ENCODE measurements at regions not wholly inside any gene's neighbourhood (a gene's known extent, or its start where the extent isn't known, plus 50 kb on each side); places are given as distances from the start of the nearest gene placed in this dataset.
A peak's percentile ranks its signal among the peaks of the same experiment; 100 is the strongest.
"Not testable (repeated sequence)": the region's sequence is repeated elsewhere in the genome, so short reads cannot be mapped to it uniquely, and the experiment has no call there.

DNA sequence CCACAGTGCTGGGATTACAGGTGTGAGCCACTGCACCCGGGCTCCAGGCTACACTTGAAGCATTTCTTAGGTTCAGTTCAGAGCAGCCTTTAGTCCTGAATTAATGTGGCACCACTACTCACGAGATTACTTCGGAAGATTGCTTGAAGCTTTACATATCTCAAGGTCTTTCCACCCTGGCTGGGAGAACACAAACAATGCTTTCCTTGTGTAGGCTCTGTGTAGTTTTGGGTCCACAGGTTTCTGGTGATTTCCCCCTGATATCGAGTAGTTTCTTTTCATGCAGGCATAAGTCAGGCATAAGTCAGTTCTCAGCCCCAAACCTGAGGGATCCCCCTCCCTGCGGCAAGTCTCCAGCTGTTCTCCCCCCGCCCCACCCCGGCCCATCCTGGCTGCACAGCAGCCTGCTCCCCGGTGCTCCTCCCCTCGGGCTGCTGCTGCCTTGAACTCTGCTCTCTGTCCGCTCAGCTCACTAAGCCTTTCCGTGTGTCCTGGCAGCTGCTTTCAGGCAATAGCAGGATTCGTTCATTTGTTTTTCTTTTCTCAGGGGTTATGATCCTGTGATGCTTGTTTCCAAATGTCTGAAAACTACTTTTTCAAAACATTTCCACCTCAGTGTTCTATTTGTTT is 417.7 kb downstream of the TMEM121 start:
- intact Hi-C loops (cut with DNase I), result loop anchor here (10.0 kb wide), 1 partner anchor 269 kb away; no protein-coding TSS in a partner anchor
- DNase-seq (ENCODE audit: missing footprints) (no peak), ATAC-seq (no peak)

DNA sequence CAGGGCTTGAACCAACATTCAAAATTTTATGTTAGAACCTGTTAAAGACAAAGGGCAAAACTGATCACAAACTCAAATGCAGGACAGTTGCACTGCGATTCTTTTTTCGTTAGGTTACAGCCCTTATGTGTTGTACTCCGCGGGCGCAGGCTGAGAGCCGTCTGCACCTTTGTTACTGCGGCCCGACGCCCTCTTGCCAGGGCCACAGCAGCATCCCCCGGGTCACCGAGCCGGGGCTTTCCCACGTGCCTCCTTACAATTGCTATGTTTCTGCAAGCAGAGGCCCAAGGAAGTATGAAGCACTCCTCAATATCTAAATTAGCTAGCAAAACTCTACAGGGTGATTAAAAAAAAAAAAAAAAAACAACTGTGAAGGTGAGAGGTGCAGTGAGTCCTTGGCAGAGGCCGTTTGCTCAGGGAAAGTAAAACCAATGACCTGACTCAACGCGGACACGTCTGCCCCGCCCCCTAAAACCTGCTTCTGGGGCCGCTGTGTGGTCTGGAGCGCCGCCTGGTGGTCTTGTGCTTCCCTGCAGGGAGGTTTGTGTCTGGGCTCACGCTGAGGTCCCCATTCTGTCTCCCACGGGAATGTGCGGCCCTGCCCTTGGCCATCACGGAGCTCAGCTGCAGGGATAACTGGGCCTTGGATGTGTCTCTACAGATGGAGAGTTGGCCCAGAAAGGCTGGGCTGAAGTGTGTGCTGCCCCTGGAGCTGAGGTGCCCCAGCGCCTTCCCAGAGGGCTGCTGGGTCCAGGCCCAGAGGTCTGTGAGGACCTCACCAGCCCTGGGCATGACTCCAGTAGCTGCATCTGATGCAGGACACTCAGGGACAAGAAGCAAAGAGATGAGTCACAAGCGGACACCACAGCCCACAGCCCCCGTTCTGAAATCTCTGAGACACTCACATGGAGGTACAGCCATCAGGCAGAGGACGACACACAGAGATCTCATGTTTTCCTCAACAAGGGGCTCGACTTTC is 418.5 kb downstream of the TMEM121 start:
- intact Hi-C loops (cut with DNase I), result loop anchor here (10.0 kb wide), 1 partner anchor 270 kb away; no protein-coding TSS in a partner anchor
- DNase-seq (ENCODE audit: missing footprints) (no peak), ATAC-seq (peak; percentile 54)

DNA sequence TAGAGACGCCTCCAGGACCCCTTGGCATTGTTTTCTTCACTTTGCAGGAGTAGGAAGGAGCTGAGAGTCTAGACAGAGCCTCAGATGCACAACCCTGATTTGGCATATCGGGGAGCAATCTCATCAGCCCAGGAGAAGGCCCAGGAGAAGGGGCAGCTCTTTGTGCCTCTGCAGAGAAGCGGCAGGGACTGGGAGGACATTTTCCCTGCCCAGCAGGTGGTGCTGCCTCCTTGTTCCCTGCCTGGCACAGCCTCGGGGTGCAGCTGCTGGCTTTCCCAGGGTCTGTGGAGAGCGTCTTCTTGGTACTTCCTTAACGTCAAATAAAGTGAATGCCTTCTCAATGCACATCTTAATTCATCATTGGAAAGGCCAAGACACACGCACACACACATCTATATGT is 419.5 kb downstream of the TMEM121 start:
- intact Hi-C loops (cut with DNase I), result loop anchor here (10.0 kb wide), 1 partner anchor 271 kb away; no protein-coding TSS in a partner anchor
- DNase-seq (ENCODE audit: missing footprints) (no peak), ATAC-seq (no peak)

DNA sequence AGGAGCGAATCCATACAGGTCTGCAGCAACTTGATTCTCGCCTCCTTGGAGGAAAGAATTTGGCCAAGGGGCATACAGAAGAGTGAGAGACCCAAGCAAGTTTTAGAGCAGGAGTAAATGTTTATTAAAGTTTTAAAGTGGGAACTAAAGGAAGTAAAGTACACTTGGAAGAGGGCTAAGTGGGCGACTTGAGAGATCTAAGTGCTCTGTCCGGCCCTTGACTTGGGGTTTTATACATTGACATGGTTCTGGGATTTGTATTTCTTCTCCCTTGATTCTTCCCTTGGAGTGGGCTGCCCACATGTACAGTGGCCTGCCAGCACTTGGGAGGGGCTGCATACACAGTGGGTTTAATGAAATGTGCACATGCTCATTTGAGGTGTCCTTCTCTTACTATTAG is 421.2 kb downstream of the TMEM121 start:
- intact Hi-C loops (cut with DNase I), result loop anchor here (10.0 kb wide), 1 partner anchor 273 kb away; no protein-coding TSS in a partner anchor
- no peak for DNase-seq (ENCODE audit: missing footprints)
- no peak for ATAC-seq

DNA sequence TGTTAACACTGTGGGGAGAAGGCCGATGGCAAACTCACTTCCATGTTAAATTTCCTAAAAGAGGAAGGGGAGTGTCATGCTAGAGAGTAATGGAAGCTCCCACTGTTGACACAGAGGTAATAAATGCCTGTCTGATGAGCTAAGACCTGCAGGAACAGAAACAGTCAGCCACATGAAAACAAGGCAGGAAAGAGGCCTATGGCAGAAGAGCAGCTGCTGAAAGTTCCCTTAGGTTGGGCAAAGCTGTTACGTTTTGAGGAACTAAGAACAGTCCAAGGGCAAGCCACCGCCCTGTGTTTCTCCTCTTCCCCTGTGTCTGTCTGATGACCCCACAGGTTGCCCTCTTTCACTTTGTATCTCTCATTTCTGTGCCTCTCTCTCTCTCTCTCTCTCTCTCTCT is 422.6 kb downstream of the TMEM121 start:
- peak; percentile 56 for ATAC-seq

DNA sequence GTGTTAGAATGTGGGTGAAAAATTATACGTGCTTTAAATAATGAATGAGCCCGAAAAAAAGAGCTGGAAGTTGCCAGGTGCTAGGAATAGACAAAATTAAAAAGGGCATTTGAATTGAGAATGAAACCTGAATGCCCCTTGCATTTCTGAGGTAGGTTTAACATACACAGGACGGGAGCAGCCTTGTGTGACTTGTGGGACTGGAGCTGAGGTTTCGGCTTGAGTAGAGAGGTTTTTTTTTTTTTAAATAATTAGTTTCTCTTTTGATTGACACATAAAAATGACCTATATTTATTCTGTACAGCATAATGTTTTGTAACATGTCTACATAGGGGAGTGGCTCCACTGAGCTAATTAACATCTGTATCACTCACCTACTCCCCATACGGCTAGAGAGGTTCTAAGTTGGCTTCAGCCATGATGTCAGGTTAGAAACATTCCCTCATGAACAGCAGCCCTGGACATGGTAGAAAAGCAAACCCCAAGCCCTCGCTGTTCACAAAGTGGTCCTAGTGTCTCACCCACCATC is 424.0 kb downstream of the TMEM121 start:
- ATAC-seq; DNase-seq (ENCODE audit: missing footprints); intact Hi-C loops (cut with DNase I): not testable (repeated sequence)

More for the DNA sequence above, 422.6 kb downstream of the TMEM121 start:
- not testable (repeated sequence) for DNase-seq (ENCODE audit: missing footprints)
- intact Hi-C loops (cut with DNase I), result loop anchor here (10.0 kb wide), 1 partner anchor 274 kb away; no protein-coding TSS in a partner anchor

DNA sequence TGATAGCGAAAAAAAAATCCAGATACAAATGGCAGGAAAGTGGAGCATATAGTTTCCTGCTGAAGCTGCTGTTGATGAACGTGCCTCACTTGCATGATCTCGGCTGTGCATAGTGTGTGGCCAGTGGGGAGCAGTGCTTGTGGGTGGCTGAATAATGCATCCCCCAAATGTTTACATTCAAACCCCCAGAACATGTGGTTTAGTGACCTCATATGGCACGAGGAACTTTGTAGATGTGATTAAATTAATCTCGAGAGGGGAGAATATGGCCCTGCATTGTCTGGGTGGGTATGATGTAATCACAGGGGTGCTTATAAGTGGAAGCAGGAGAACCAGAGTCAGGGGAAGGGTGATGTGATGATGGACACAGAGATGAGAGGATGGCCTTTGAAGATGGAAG is 425.0 kb downstream of the TMEM121 start:
- DNase-seq (ENCODE audit: missing footprints), result no peak
- ATAC-seq, result no peak
- intact Hi-C loops (cut with DNase I), result no loop called here

DNA sequence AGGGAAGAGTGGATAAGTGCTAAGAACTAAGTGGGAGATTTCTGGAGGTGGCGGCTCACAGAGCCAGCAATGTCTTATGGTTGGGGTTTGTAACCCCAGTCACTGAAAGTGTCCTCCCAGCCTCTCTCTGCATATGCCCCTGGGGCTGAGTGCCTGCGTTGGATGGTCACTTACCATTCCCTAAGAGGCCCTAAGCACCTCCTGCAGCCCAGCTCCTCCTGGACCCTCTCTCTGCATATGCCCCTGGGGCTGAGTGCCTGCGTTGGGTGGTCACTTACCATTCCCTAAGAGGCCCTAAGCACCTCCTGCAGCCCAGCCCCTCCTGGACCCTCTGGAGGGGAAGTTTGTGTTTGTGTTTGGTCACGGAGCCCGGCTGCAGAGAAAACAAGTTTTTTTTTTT is 425.8 kb downstream of the TMEM121 start:
- ATAC-seq (no peak), DNase-seq (ENCODE audit: missing footprints) (no peak)
- intact Hi-C loops (cut with DNase I), result no loop called here

DNA sequence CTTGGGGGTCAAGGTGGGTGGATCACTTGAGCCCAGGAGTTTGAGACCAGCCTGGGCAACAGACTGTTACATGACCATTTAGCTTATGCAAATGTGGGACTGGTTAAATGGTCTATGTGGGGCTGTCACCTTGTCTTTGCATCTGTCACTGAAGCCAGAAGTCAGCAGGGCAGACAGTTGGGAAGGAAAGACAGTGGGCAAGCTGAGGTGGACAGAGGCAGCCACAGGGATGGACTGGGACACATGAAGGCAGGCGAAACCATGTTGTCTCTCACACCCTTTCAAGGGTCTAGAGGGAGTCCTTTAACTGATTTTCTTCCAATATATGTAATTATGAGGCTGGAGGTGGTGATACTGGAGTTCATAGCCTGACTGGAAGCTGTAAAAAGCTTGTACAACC is 426.4 kb downstream of the TMEM121 start:
- intact Hi-C loops (cut with DNase I), result no loop called here
- no peak for ATAC-seq
- DNase-seq (ENCODE audit: missing footprints), result no peak

DNA sequence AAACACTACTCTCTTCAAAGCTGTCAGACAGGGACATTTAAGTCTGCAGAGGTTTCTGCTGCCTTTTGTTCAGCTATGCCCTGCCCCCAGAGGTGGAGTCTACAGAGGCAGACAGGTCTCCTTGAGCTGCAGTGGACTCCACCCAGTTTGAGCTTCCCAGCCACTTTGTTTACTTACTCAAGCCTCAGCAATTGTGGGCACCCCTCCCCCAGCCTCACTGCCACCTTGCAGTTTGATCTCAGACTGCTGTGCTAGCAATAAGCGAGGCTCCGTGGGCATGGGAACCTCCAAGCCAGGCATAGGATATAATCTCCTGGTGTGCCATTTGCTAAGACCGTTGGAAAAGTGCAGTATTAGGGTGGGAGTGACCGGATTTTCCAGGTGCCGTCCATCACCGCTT is 435.2 kb downstream of the TMEM121 start:
- intact Hi-C loops (cut with DNase I), result not testable (repeated sequence)

DNA sequence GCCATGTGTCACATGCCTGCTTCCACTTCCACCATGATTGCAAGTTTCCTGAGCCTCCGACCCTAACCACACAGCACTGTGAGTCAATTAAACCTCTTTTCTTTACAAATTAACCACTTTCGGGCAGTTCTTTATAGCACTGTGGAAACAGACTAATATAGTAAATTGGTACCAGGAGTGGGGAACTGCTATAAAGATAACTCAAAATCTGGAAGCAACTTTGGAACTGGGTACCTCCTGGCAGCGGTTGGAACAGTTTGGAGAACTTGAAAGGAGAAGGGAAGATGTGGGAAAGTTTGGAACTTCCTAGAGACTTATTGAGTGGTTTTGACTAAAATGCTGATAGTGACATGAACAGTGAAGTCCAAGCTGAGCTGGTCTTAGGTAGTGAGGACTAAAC is 436.1 kb downstream of the TMEM121 start:
- DNase-seq (ENCODE audit: missing footprints), result no peak
- ATAC-seq, result no peak
- intact Hi-C loops (cut with DNase I), result no loop called here

More for the DNA sequence above, 435.2 kb downstream of the TMEM121 start:
- ATAC-seq; DNase-seq (ENCODE audit: missing footprints): not testable (repeated sequence)

DNA sequence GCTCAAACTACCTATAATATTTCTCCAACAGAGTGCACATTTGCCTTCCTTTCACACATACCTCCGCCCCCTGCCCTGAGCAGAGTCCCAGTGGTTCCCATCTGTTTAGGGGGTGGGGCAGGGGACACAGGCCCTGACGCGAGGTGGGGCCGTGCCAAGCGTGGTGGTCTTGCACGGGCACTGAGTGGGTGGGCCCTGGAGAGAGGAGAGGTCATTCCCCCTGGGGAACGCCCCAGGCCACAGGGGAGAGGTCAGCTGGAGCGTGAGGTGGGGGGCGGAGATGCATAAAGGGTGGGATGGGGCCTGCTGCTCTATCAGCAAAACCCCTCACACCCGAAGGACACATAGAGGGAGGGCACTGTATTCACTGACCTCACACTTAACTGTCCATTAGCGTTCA is 441.9 kb downstream of the TMEM121 start:
- intact Hi-C loops (cut with DNase I), result no loop called here
- no peak for DNase-seq (ENCODE audit: missing footprints)
- no peak for ATAC-seq

DNA sequence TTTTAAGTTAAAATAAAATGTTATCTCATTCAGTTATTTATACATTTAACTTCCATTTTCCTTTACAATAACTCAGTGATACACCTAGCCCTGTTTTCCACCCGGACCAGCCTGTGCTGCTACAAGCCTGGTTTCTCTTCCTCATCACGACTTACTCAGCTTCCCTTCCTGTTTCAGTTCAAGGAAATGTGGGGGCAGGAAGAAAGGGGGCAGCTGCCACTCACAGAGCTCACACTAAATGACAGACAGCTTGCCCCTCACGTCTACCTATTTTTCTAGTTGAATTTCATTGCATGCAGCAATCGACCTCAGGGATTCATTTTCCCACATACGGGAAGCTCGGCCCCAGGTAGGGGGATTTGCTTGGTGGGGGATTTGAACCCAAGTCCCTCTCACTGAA is 442.6 kb downstream of the TMEM121 start:
- DNase-seq (ENCODE audit: missing footprints); ATAC-seq; intact Hi-C loops (cut with DNase I): not testable (repeated sequence)

DNA sequence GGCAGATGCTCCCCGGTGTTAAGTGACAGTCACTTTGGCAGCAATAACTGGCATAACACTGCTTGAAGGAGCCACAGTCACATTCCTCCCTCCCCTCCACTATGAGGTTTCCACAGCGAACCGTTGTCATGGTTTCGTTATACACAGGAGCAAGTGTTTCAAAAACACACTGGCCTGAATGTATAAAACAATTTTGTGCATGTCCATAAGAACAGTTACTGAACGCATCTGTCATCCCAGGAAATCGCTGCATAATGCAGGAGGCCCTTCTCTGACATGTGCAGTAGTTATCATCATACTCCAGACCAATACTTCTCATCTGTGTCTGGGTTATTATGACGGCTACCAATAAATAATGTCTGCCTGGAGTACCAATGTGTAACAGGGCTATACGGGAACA is 444.4 kb downstream of the TMEM121 start:
- ATAC-seq; intact Hi-C loops (cut with DNase I); DNase-seq (ENCODE audit: missing footprints): not testable (repeated sequence)

DNA sequence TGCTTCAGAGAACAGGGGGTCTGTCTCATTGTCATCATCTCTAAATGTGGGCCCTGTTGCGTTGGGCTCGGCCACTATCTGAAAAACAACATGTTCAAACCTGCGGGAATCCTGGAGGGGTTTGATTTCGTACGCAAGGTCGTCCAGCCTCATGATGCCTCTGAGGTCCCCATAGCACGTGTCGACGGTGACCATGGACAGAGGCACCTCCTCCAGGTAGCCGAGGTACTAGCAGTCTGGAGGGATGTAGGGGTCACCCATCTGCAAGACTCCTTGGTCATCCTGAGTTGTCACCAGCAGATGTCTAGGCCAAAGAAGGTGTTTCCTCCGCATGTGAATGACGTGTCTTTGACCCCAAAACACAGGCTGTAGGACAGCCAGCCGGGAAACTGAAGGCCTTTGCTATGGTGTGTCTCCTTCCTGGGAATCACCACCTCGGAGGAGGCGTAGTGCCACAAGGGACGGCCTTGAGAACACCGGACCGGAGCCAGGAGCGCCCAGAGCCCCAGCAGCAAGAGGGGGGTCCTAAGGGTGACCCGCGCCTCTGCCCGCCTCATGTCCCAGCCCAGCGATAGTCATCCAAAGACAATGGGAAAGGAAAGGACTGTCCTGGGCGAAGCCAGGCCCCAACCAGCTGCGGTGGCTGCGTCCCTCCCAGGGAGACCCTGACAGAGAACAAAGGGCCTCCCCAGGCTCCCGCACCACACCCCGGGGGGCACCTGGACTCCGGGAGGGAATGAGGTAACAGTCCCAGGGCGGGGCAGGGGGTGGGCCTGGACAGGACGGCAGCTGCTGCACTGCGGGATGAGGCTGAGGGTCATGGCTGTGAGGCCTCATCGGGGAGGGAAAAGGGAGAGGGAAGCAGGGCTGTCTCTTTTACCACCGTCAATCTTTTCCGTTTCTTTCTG is 445.5 kb downstream of the TMEM121 start:
- intact Hi-C loops (cut with DNase I), result no loop called here
- ATAC-seq (no peak), DNase-seq (ENCODE audit: missing footprints) (no peak)

DNA sequence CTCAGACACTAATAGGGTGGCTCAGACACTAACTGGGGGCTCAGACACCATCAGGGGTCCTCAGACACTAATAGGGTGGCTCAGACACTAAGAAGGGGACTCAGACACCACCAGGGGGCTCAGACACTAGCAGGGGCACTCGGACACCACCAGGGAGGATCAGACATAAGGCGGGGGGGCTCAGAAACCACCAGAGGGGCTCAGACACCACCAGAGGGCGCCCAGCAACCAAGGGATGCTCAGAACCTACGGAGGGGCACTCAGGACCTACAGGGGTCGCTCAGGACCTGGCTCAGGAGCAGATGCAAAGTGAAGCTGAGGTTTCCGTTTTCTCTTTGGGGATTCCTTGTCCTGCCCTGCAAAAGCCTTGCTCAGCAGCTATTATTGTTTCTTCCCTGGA is 448.5 kb downstream of the TMEM121 start:
- DNase-seq (ENCODE audit: missing footprints), result no peak
- intact Hi-C loops (cut with DNase I), result no loop called here
- no peak for ATAC-seq

DNA sequence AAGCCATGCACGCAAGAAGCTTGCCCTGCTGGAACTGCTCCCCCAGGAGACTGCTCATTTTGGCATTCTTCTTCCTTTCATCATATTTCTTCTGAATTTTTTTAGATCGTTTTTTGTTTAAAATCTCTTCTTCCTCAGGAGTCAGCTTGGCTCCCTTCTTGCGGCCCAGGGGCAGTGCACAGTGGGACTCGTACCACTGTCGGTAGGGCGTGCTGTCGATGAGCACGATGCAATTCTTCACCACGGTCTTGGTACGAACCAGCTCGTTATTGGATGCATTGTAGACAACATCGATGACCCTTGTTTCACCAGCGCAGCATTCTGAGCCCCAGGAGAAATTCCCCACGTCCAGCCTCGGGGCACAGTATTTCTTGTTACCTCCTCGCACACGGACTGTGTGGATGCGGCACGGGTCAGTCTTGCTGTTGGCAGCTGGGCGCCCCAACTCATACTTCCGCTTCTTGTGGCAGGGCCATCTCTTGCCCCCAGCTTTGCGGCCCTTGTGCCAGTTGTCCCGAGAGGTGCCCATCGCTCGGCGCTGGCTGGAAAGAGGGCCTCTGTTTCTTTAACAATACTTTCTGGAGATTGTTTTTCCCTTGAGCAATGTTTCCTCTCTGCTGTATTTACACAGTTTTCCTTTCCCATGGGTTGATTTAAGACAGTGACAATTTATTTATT is 452.4 kb downstream of the TMEM121 start:
- intact Hi-C loops (cut with DNase I), result no loop called here
- ATAC-seq (no peak), DNase-seq (ENCODE audit: missing footprints) (no peak)

DNA sequence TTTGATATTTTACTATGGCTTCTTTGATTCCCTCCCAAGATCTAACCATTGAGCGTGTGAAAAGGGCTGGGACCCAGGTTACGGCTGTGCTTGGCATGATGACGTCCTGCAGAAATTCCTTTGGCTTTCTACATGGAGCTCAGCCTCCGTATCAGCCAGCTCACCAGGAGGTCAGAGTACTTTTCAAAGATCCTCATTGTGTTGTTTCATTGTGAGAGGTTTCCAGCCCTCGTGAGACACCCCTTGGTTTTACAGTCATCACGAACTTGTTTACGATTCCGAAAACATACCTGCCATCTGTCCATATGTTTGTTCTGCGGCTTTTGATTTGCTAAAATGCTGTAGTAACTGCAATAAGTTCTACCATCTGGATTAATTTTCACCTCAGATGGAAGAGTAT is 453.1 kb downstream of the TMEM121 start:
- no peak for ATAC-seq
- DNase-seq (ENCODE audit: missing footprints), result no peak
- intact Hi-C loops (cut with DNase I), result no loop called here

Data from Right ventricle myocardium inferior (tissue), 1 donor.